Activated CD4-positive, alpha-beta T cell treated with anti-CD3 and anti-CD28 coated beads, Interleukin-2, amount 10 ng/mL, durations not matched to agents 24 days and 14 days (primary cell): ENCODE measurements at regions not wholly inside any gene's neighbourhood (a gene's known extent, or its start where the extent isn't known, plus 50 kb on each side); places are given as distances from the start of the nearest gene placed in this dataset.
A peak's percentile ranks its signal among the peaks of the same experiment; 100 is the strongest.

Experiments
- DNase-seq: peaks from one replicate; pipeline ENCODE4 v3.0.0; 2022
- H3K27ac Mint-ChIP-seq: one replicate; pipeline ENCODE4 v1.8.0; 2022; ENCODE audit warnings: mild to moderate bottlenecking, mixed read lengths
- H3K27me3 Mint-ChIP-seq: one replicate; pipeline ENCODE4 v1.8.0; 2022; ENCODE audit warnings: mixed read lengths
- H3K36me3 Mint-ChIP-seq: one replicate; pipeline ENCODE4 v1.8.0; 2022; ENCODE audit warnings: low read depth, mild to moderate bottlenecking, mixed read lengths
- H3K4me1 Mint-ChIP-seq: one replicate; pipeline ENCODE4 v1.8.0; 2021; ENCODE audit warnings: mixed read lengths
- H3K4me3 Mint-ChIP-seq: one replicate; pipeline ENCODE4 v1.8.0; 2022; ENCODE audit warnings: mild to moderate bottlenecking, moderate library complexity, mixed read lengths
- H3K9me3 Mint-ChIP-seq: one replicate; pipeline ENCODE4 v1.8.0; 2021; ENCODE audit warnings: mixed read lengths
- intact Hi-C: fragments of 100-400 bp; cut with micrococcal nuclease; formaldehyde crosslinking; loops from one replicate; pipeline ENCODE4 v1.15.1; 2023

- Mint-ChIP-seq H3K4me1 (no peaks in the 10 kb centered on the region), H3K4me3 (no peak overlapping the region), H3K27ac (no peak overlapping the region), H3K36me3 (no peaks in the 10 kb centered on the region), H3K9me3 (no peaks in the 10 kb centered on the region), H3K27me3 (no peaks in the 10 kb centered on the region)
- intact Hi-C loops: no loop called here
- no peak for DNase-seq
Measured at GRCh38 chr17:14940108-14940937, 324.8 kb downstream of the PMP22 start.

- intact Hi-C loops: no loop called here
- no peaks in the 10 kb centered on the region for H3K4me1 Mint-ChIP-seq
- no peak for DNase-seq
- H3K27me3 Mint-ChIP-seq: peaks cover 1% of the 10 kb centered on the region
- H3K9me3 Mint-ChIP-seq: no peaks in the 10 kb centered on the region
- H3K27ac Mint-ChIP-seq: no peak overlapping the region
- no peaks in the 10 kb centered on the region for H3K36me3 Mint-ChIP-seq
- H3K4me3 Mint-ChIP-seq: no peak overlapping the region
Measured at GRCh38 chr17:14935845-14936485, 329.2 kb downstream of the PMP22 start.

GRCh38 chr17:14935139-14935841 lies 329.8 kb downstream of the PMP22 start:
- no peak for DNase-seq
- Mint-ChIP-seq H3K4me3 (no peak overlapping the region), H3K36me3 (no peaks in the 10 kb centered on the region), H3K4me1 (no peaks in the 10 kb centered on the region), H3K27me3 (peaks cover 2% of the 10 kb centered on the region), H3K9me3 (no peaks in the 10 kb centered on the region), H3K27ac (no peak overlapping the region)
- intact Hi-C loops: no loop called here

GRCh38 chr17:14933676-14934075 lies 331.4 kb downstream of the PMP22 start:
- Mint-ChIP-seq H3K36me3 (no peaks in the 10 kb centered on the region), H3K27ac (no peak overlapping the region), H3K4me1 (no peaks in the 10 kb centered on the region), H3K9me3 (no peaks in the 10 kb centered on the region), H3K27me3 (peaks cover 2% of the 10 kb centered on the region), H3K4me3 (no peak overlapping the region)
- DNase-seq: no peak
- intact Hi-C loops: no loop called here

GRCh38 chr17:14926526-14927122 lies 338.5 kb downstream of the PMP22 start:
- Mint-ChIP-seq H3K9me3 (no peaks in the 10 kb centered on the region), H3K27ac (no peak overlapping the region), H3K36me3 (no peaks in the 10 kb centered on the region), H3K27me3 (peaks cover 2% of the 10 kb centered on the region), H3K4me1 (no peaks in the 10 kb centered on the region), H3K4me3 (no peak overlapping the region)
- DNase-seq: peak; percentile 85
- intact Hi-C loops: loop anchor here (1.0 to 10.0 kb wide), 3 partner anchors 622 to 1589 kb away; partner anchors contain the start of gene HS3ST3B1

- H3K27ac Mint-ChIP-seq: no peak overlapping the region
- no peak overlapping the region for H3K4me3 Mint-ChIP-seq
- H3K9me3 Mint-ChIP-seq: no peaks in the 10 kb centered on the region
- DNase-seq: no peak
- H3K4me1 Mint-ChIP-seq: no peaks in the 10 kb centered on the region
- H3K36me3 Mint-ChIP-seq: no peaks in the 10 kb centered on the region
- intact Hi-C loops: loop anchor here (1.0 to 10.0 kb wide), 3 partner anchors 621 to 1589 kb away; partner anchors contain the start of gene HS3ST3B1
- H3K27me3 Mint-ChIP-seq: peaks cover 2% of the 10 kb centered on the region
Measured at GRCh38 chr17:14926073-14926472, 339.1 kb downstream of the PMP22 start.

GRCh38 chr17:14925498-14925897 lies 339.6 kb downstream of the PMP22 start:
- intact Hi-C loops: loop anchor here (5.0 to 10.0 kb wide), 2 partner anchors 621 to 1588 kb away; partner anchors contain the start of gene HS3ST3B1
- Mint-ChIP-seq H3K9me3 (no peaks in the 10 kb centered on the region), H3K27me3 (no peaks in the 10 kb centered on the region), H3K27ac (no peak overlapping the region), H3K4me3 (no peak overlapping the region), H3K36me3 (no peaks in the 10 kb centered on the region), H3K4me1 (no peaks in the 10 kb centered on the region)
- no peak for DNase-seq

DNA sequence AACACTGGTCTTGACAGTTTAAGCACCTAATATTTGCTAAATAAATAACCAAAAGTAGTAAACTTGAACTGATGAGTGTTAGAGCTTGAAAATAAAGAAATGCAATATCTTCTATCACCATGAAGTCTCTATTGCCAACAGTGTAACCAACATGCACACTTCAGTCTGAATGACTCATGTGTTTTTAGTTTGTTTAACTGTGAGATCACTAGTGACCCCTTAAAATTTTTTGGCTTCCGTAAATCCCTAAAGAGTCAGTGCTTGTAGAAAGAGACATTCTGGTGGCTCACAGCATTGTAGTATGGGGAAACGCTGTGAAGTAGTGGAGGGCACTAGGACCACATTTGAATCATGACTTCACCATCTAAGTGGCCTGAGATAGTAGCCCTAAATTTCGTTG lies 341.1 kb downstream of the PMP22 start:
- Mint-ChIP-seq H3K27ac (no peak overlapping the region), H3K27me3 (no peaks in the 10 kb centered on the region), H3K4me1 (no peaks in the 10 kb centered on the region), H3K36me3 (no peaks in the 10 kb centered on the region), H3K4me3 (no peak overlapping the region), H3K9me3 (no peaks in the 10 kb centered on the region)
- no peak for DNase-seq
- intact Hi-C loops: loop anchor here (10.0 kb wide), 1 partner anchor 619 kb away; the partner anchor contains the start of gene HS3ST3B1

DNA sequence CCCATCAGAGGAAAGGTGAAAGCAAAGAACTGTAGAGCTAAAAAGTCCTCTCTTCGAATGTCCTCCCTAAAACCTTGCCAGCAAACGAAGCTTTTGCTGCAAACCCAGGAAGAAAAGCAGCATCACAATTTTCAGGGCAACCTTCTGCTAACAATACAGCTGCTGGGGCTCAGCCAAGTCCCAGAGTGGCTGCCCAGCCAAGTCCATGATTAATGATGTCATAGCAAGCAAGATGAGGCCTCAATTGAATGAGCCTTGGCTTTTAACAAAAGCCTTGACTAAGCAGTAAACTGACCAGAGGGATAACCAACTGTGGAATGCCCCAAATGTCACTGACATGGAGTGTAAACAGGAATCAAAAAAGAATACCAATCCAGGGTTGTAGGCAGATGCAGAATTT lies 342.7 kb downstream of the PMP22 start:
- H3K9me3 Mint-ChIP-seq: no peaks in the 10 kb centered on the region
- no peaks in the 10 kb centered on the region for H3K4me1 Mint-ChIP-seq

GRCh38 chr17:14921936-14922335 lies 343.2 kb downstream of the PMP22 start:
- no peaks in the 10 kb centered on the region for H3K27me3 Mint-ChIP-seq
- no peaks in the 10 kb centered on the region for H3K4me1 Mint-ChIP-seq
- no peak overlapping the region for H3K4me3 Mint-ChIP-seq
- no peaks in the 10 kb centered on the region for H3K9me3 Mint-ChIP-seq
- intact Hi-C loops: loop anchor here (10.0 kb wide), 1 partner anchor 617 kb away; the partner anchor contains the start of gene HS3ST3B1
- H3K36me3 Mint-ChIP-seq: no peaks in the 10 kb centered on the region
- no peak overlapping the region for H3K27ac Mint-ChIP-seq
- DNase-seq: no peak

More for the DNA sequence above, 342.7 kb downstream of the PMP22 start:
- DNase-seq: no peak
- no peaks in the 10 kb centered on the region for H3K27me3 Mint-ChIP-seq
- intact Hi-C loops: loop anchor here (10.0 kb wide), 1 partner anchor 618 kb away; the partner anchor contains the start of gene HS3ST3B1
- no peaks in the 10 kb centered on the region for H3K36me3 Mint-ChIP-seq
- H3K27ac Mint-ChIP-seq: no peak overlapping the region
- no peak overlapping the region for H3K4me3 Mint-ChIP-seq

GRCh38 chr17:14919631-14920213 lies 345.4 kb downstream of the PMP22 start:
- no peaks in the 10 kb centered on the region for H3K36me3 Mint-ChIP-seq
- intact Hi-C loops: loop anchor here (10.0 kb wide), 1 partner anchor 615 kb away; the partner anchor contains the start of gene HS3ST3B1
- no peaks in the 10 kb centered on the region for H3K4me1 Mint-ChIP-seq
- no peak overlapping the region for H3K4me3 Mint-ChIP-seq
- no peaks in the 10 kb centered on the region for H3K9me3 Mint-ChIP-seq
- no peaks in the 10 kb centered on the region for H3K27me3 Mint-ChIP-seq
- no peak overlapping the region for H3K27ac Mint-ChIP-seq
- DNase-seq: no peak

GRCh38 chr17:14919094-14919493 lies 346.0 kb downstream of the PMP22 start:
- no peaks in the 10 kb centered on the region for H3K4me1 Mint-ChIP-seq
- H3K4me3 Mint-ChIP-seq: no peak overlapping the region
- no peak for DNase-seq
- no peaks in the 10 kb centered on the region for H3K9me3 Mint-ChIP-seq
- no peaks in the 10 kb centered on the region for H3K36me3 Mint-ChIP-seq
- no peaks in the 10 kb centered on the region for H3K27me3 Mint-ChIP-seq
- no peak overlapping the region for H3K27ac Mint-ChIP-seq
- intact Hi-C loops: no loop called here

DNA sequence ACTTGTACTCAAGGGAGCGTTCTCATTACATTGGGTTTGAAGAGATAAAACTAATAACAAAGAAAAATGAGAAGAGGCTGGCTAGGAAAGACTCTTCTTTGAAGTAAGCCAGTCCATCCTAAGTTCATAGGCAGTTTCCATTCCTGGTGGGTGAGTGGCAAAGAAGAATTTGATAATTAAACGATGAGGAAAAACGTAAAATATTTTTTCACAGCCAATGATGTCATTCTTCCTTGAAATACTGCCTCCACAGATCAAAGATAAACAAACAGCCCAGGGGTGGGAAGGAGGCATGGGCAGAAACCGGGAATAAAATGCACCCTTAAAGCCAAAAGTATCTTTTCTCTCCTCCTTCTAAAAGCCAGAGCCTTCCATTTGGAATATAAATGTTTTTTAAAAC lies 346.6 kb downstream of the PMP22 start:
- DNase-seq: no peak
- Mint-ChIP-seq H3K4me1 (no peaks in the 10 kb centered on the region), H3K27me3 (no peaks in the 10 kb centered on the region), H3K27ac (no peak overlapping the region), H3K36me3 (no peaks in the 10 kb centered on the region), H3K4me3 (no peak overlapping the region), H3K9me3 (no peaks in the 10 kb centered on the region)
- intact Hi-C loops: no loop called here
